ENCODE measurements at regions not wholly inside any gene's neighbourhood (a gene's known extent, or its start where the extent isn't known, plus 50 kb on each side); places are given as distances from the start of the nearest gene placed in this dataset.
A peak's percentile ranks its signal among the peaks of the same experiment; 100 is the strongest.

- TF ChIP-seq, protein P1, sequence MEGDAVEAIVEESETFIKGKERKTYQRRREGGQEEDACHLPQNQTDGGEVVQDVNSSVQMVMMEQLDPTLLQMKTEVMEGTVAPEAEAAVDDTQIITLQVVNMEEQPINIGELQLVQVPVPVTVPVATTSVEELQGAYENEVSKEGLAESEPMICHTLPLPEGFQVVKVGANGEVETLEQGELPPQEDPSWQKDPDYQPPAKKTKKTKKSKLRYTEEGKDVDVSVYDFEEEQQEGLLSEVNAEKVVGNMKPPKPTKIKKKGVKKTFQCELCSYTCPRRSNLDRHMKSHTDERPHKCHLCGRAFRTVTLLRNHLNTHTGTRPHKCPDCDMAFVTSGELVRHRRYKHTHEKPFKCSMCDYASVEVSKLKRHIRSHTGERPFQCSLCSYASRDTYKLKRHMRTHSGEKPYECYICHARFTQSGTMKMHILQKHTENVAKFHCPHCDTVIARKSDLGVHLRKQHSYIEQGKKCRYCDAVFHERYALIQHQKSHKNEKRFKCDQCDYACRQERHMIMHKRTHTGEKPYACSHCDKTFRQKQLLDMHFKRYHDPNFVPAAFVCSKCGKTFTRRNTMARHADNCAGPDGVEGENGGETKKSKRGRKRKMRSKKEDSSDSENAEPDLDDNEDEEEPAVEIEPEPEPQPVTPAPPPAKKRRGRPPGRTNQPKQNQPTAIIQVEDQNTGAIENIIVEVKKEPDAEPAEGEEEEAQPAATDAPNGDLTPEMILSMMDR (IDR thresholded peaks at IDR 0.05; ENCODE audit: unreplicated experiment in 3 of 3): no peak
- Mint-ChIP-seq H3K27me3 (ENCODE audit: low read depth) (no peaks in the 10 kb centered on the region), H3K9me3 (peaks cover 5% of the 10 kb centered on the region), H3K4me1 (no peaks in the 10 kb centered on the region), H3K4me3 (no peak overlapping the region), H3K27ac (no peak overlapping the region), H3K36me3 (ENCODE audit: low read depth) (no peaks in the 10 kb centered on the region)
Measured at GRCh38 chr1:218837051-218837450, 336.6 kb upstream of the LYPLAL1 start.

- no peak overlapping the region for H3K27ac Mint-ChIP-seq
- no peaks in the 10 kb centered on the region for H3K36me3 Mint-ChIP-seq (ENCODE audit: low read depth)
- H3K27me3 Mint-ChIP-seq (ENCODE audit: low read depth): peaks cover 3% of the 10 kb centered on the region
- H3K4me1 Mint-ChIP-seq: no peaks in the 10 kb centered on the region
- peaks cover 7% of the 10 kb centered on the region for H3K9me3 Mint-ChIP-seq
- no peak overlapping the region for H3K4me3 Mint-ChIP-seq
- TF ChIP-seq, protein P1 (IDR thresholded peaks at IDR 0.05; ENCODE audit: unreplicated experiment in 3 of 3): no peak
Measured at GRCh38 chr1:218845589-218845988, 328.1 kb upstream of the LYPLAL1 start.

GRCh38 chr1:218846181-218846580 lies 327.5 kb upstream of the LYPLAL1 start:
- Mint-ChIP-seq H3K4me1 (no peaks in the 10 kb centered on the region), H3K27me3 (ENCODE audit: low read depth) (peaks cover 3% of the 10 kb centered on the region), H3K36me3 (ENCODE audit: low read depth) (no peaks in the 10 kb centered on the region), H3K9me3 (peaks cover 4% of the 10 kb centered on the region), H3K27ac (no peak overlapping the region), H3K4me3 (no peak overlapping the region)
- TF ChIP-seq, protein P1 (IDR thresholded peaks at IDR 0.05; ENCODE audit: unreplicated experiment in 3 of 3): no peak

DNA sequence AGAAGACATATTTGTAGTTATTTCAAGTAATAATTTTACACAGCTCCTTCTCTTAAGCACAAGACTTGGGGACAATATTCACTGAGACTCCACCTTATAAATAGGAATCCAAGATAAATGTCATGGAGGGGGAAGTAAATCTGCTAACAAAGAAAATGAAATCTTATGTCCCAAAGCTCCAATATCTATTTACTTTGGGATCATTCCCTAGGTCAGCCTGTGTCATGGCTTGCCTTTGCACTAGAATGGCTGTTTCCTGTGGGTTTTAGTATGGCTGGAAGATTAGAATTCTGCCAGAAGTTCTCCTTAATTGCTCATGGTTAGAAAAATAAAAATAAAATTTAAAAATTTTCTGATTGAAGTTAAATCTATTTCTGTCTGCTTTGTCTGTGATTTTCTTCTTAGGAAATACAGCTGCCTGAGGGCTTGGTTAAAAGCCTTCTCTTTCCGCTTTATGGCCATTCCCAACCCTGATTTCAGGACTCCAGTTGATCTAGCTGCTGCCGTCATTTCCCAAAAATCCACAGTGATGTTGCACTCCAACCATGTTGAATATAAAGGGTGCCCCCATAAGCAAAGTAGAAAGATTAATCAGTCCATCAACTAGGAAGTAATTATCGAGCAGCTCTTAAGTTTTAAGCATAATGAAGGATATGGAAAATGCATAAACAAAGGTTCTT lies 326.4 kb upstream of the LYPLAL1 start:
- TF ChIP-seq, protein P1 (IDR thresholded peaks at IDR 0.05; ENCODE audit: unreplicated experiment in 3 of 3): no peak
- H3K36me3 Mint-ChIP-seq (ENCODE audit: low read depth): no peaks in the 10 kb centered on the region
- peaks cover 3% of the 10 kb centered on the region for H3K27me3 Mint-ChIP-seq (ENCODE audit: low read depth)
- H3K9me3 Mint-ChIP-seq: peaks cover 2% of the 10 kb centered on the region
- no peak overlapping the region for H3K27ac Mint-ChIP-seq
- peaks cover 10% of the 10 kb centered on the region for H3K4me1 Mint-ChIP-seq
- H3K4me3 Mint-ChIP-seq: no peak overlapping the region

- no peaks in the 10 kb centered on the region for H3K9me3 Mint-ChIP-seq
- H3K36me3 Mint-ChIP-seq (ENCODE audit: low read depth): no peaks in the 10 kb centered on the region
- H3K4me1 Mint-ChIP-seq: peaks cover 18% of the 10 kb centered on the region
- H3K27ac Mint-ChIP-seq: peak overlapping the region in 1 of 3 experiments; percentile 7
- TF ChIP-seq, protein P1 (IDR thresholded peaks at IDR 0.05; ENCODE audit: unreplicated experiment in 3 of 3): no peak
- H3K4me3 Mint-ChIP-seq: no peak overlapping the region
- H3K27me3 Mint-ChIP-seq (ENCODE audit: low read depth): peaks cover 3% of the 10 kb centered on the region
Measured at GRCh38 chr1:218848009-218848408, 325.7 kb upstream of the LYPLAL1 start.

- Mint-ChIP-seq H3K4me1 (peaks cover 26% of the 10 kb centered on the region), H3K36me3 (ENCODE audit: low read depth) (no peaks in the 10 kb centered on the region), H3K27me3 (ENCODE audit: low read depth) (peaks cover 6% of the 10 kb centered on the region), H3K4me3 (no peak overlapping the region), H3K9me3 (no peaks in the 10 kb centered on the region), H3K27ac (no peak overlapping the region)
- TF ChIP-seq, protein P1 (IDR thresholded peaks at IDR 0.05; ENCODE audit: unreplicated experiment in 3 of 3): no peak
Measured at GRCh38 chr1:218850367-218850766, 323.3 kb upstream of the LYPLAL1 start.

Measured in nephron (organoid).